Activated effector memory CD4-positive, alpha-beta T cell treated with anti-CD3 and anti-CD28 coated beads, Interleukin-2, amount 50 U/mL, for 16 hours (primary cell): ENCODE measurements at regions not wholly inside any gene's neighbourhood (a gene's known extent, or its start where the extent isn't known, plus 50 kb on each side); places are given as distances from the start of the nearest gene placed in this dataset.

Experiments
- DNase-seq: peaks from one replicate; pipeline ENCODE4 v3.0.0-alpha.2; 2020

DNA sequence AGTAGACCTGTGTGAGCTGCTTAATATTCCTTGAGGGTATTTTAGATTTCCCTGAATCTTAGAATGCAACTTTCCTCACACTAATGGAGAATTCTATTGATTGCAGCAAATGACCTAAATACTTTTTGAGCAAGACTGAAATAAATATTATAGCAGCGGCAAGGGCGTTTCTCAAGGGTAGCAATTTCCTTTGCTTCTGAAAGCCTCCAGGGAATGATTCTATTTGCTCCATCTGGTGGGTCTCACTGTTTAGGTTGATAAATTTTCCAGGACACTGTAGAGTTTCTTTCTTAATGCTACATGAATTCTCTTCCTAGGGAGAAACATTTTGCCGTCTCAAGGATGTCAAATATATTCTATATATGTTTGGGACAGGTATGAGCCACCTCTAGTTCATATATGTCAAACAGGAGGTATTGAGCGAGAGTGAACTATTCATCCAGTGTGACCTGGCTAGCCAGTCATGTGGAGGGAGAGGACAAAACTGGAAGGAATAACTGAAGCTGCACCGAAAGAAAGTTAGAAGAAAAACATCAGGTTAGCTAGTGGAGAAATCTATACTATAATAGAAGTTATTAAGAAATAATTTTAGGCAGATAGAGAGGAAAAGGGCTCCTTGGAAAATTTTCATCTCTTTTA lies 57.9 kb upstream of the FZD8 start:
- no peak for DNase-seq

DNA sequence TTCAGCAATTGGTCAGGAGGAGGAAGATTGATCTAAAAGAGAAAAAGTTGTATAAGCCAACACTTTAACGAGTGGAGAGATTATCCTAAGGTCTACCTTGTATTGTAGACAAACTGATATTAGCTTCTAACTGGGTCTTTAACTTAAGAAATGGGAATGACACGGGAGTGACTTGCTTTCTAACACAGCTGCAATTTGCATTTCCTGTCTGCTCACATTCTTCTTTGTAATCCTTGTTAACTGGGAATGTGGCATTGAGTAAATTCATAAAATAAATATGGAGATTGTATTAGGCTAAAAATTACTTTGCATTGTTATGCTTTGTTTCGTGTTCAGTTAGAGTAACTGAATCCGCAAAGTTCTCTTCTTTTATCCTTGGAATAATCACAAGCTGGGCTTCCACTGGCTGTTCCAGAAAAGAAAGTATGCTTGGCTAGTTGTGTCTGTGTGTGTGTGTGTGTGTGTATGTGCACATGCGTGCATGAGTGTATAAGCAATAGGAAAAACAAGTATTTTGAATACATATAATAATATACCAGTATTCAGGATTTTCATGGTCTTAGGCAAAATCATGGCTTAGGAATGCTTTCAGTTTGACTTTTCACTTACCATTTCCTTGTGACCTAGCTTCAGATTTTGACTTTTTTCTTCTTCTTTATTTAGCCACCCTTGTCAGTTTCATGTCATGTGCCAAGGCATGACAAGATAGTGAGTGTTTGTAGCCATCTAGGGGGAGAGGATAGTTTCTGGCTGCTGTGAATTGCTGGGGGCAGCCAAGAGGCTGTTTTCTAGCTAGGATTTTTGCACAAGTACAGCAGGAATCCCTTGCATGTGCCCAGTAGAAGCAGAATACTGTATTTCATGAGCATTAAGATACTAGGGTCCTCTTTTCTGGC lies 54.5 kb upstream of the FZD8 start:
- DNase-seq: no peak

DNA sequence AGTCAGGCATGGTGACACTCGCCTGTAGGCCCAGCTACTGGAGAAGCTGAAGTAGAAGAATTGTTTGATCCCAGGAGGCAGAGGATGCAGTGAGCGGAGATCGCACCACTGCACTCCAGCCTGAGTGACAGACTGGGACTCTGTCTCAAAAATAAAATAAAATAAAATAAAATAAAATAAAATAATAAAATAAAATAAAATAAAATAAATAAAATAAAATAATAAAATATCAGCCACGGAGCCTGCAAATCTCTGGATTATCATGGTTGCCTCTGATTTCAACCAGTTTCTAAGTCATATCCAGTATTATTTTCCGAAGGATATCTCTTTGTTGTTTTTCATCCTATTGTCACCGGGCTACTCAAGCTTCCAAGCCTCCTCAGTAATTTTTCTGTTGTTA lies 51.7 kb upstream of the FZD8 start:
- DNase-seq: no peak
